Fibroblast of upper back skin (primary cell): ENCODE measurements at regions not wholly inside any gene's neighbourhood (a gene's known extent, or its start where the extent isn't known, plus 50 kb on each side); places are given as distances from the start of the nearest gene placed in this dataset.

Experiments used
- DNase-seq: peaks from one replicate; pipeline ENCODE4 v3.0.0-alpha.2; 2013

DNA sequence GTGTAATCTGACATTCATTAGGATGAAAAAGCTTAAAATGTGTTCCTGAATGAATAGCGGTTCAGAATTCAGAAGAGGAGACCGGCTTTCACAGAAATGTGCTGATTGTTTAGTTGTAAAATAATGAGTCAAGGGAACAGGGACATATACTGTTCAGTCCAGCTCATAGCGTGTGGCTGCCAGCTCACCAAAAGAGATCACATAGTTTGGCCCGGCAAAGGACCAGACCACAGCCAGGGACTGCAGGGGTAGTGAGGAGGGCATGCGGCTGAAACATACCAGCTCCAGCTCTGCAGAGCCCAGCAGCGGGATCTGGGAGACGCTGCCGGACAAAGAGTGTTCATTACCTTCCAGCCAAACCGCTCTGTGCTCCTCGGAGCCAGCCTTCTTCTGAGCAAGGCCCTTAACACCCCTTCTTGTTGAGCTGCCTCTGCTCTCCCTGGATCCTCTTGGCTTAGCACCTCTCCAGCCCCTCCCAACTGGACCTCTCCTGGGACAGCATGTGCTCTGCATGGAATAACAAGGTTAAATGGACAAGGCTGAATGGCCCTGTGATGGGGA, 116.8 kb upstream of the CNTLN start:
- DNase-seq = peak; percentile 73

DNA sequence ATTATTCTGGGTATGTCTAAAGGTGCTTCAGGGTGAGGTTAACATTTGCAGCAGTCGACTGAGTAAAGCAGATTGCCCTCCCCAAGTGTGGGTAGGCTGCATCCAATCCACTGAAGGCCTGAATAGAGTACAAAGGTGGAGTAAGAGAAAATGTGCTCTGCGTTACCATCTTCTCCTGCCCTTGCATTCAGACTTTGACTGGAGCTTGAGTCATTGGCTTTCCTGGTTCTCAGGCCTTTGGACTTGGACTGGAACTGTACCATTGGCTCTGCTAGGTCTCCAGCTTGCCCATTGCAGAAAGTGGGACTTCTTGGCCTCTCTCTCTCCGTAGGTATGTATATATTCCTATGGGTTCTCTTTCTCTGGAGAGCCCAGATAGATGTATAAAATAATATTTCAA, 120.9 kb upstream of the CNTLN start:
- DNase-seq = no peak

- DNase-seq = no peak
Measured at GRCh38 chr9:17013010-17013409, 121.8 kb upstream of the CNTLN start.

DNA sequence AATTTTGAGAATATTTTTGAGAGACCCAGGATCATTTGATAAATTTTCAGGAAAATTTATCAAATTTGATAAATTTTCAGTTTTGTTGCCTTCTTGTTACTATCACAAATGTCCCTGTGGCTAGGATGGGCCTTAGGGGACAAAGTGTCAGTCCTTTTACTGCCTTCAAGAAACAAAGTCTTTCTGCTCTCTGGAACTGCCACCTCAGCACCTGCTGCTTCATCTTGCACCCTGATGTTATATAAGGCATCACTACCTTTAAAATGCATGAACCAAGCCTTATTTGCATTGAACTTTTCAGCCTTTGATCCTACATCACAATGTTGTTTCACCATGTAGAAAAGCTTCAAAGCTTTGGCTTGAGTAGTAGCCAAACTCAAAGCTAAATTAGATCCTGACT, 123.0 kb upstream of the CNTLN start:
- no peak for DNase-seq

GRCh38 chr9:17009071-17009470, 125.8 kb upstream of the CNTLN start:
- DNase-seq = no peak

- peak; percentile 80 for DNase-seq
Measured at GRCh38 chr9:17005056-17005823, 129.6 kb upstream of the CNTLN start.

DNA sequence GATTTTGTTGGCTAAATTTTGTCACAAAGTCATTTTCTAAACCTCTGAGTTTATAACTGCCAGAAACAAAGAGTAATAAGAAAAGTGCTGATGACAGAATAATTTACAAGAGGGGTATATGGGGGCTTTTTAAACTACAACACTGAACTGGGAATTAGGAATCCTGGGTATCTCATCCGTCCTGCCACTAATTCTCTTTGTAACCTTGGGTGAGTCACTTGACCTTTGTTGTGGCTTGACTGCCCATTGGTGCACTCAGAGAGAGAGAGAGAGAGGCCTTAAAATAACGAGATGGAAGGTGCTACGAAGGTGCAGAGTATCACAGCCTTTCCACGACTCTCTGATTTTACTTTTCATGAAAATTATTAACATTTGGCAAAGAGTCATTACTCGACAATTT, 130.3 kb upstream of the CNTLN start:
- DNase-seq = no peak

GRCh38 chr9:17003576-17004240, 131.1 kb upstream of the CNTLN start:
- DNase-seq = peak; percentile 76

- DNase-seq = no peak
Measured at GRCh38 chr9:16996901-16997491, 126.5 kb upstream of the BNC2 start.

GRCh38 chr9:16992138-16992537, 121.7 kb upstream of the BNC2 start:
- DNase-seq = no peak

GRCh38 chr9:16987026-16987425, 116.6 kb upstream of the BNC2 start:
- DNase-seq = peak; percentile 79

GRCh38 chr9:16986556-16986955, 116.1 kb upstream of the BNC2 start:
- DNase-seq = peak; percentile 39

GRCh38 chr9:16985559-16986348, 115.3 kb upstream of the BNC2 start:
- DNase-seq = peak; percentile 59

DNA sequence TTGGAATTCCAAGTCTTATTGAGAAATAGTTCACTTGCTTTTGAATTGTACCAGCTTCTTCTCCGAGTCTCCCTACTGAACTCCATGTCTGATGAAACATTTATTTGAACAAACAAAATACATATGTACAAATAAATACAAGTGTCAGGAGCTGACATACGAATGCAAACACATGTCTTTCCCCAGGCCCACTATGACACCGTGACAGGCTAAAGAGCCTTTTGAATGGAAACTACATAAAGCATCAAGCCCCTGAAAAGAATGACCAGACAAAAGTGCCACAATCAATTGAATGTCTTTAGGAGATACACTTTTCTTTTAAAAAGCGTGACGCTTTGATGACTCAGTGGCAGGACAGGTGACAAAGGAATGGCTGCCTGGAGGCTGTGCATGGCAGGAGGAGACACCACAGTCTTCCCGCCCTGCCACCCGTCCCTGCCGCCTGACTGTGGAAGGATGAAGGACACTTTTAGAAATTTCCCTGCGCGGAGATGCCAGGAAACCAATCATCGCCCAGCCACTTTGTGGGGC, 112.4 kb upstream of the BNC2 start:
- no peak for DNase-seq

GRCh38 chr9:16976427-16976826, 106.0 kb upstream of the BNC2 start:
- no peak for DNase-seq

DNA sequence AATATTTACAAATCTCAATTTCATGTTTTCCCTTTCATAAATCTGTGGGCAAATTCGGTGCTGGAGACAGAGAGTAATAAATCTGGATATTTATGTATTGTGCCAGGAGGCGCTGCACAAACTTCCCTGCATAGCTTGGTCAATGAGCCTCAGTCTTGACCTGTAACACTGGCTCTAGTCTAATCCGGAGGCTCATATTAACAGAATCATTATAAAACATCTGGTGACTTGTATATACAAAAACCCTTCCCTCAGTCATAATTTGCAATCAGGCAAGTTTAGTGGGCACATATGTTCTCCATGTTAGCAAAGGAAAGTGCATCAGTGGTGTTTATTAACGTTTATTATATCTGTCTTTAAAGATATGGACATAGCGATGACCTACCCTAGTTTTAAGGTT, 104.0 kb upstream of the BNC2 start:
- no peak for DNase-seq

- peak; percentile 62 for DNase-seq
Measured at GRCh38 chr9:16970321-16970720, 99.9 kb upstream of the BNC2 start.

- peak; percentile 100 for DNase-seq
Measured at GRCh38 chr9:16964228-16964627, 93.8 kb upstream of the BNC2 start.

GRCh38 chr9:16960084-16960483, 89.6 kb upstream of the BNC2 start:
- peak; percentile 55 for DNase-seq

- peak; percentile 86 for DNase-seq
Measured at GRCh38 chr9:16959391-16959790, 88.9 kb upstream of the BNC2 start.

- no peak for DNase-seq
Measured at GRCh38 chr9:16954040-16954439, 83.6 kb upstream of the BNC2 start.

DNA sequence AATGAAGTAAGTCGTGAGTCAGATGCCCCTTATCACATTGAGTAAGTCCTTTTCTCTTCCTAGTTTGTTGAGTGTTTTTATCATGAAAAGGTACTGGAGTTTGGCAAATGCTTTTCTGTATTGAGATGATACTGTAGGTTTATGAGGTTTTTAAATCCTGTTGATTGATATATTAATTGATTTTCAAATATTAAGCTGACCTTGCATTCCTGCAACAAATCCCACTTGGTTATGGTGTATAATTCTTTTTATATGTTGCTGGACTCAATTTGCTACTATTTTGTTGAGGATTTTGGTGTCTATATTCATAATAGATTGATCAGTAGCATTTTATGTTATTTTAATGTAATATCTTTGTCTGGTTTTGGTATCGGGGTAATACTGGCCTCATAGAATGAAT, 81.0 kb upstream of the BNC2 start:
- no peak for DNase-seq

DNA sequence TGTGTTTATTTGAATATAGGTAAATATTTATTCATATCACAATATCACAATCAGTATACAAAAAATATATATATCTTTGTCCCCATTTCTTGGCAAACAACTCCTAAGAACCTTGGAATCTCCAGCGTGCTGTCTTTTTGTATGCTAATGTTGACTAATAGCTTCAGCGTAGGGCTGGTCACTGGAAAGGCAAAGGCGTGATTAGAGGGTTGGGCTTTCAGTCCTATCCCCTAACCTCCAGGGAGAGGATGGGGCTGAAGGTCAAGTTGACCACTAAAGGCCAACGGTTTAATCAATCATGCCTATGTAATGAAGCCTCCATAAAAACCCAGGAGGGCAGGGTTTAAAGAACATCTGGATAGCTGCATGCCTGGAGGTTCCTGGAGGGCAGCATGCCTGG, 79.6 kb upstream of the BNC2 start:
- DNase-seq = no peak
